Small intestine (tissue), 7 donors: ENCODE measurements at regions not wholly inside any gene's neighbourhood (a gene's known extent, or its start where the extent isn't known, plus 50 kb on each side); places are given as distances from the start of the nearest gene placed in this dataset.
A peak's percentile ranks its signal among the peaks of the same experiment; 100 is the strongest.

Experiments
- DNase-seq, 2 donors: peaks; one replicate each; pipeline versions ENCODE4 v3.0.0 to v3.0.0-alpha.2; 2013
- FAIRE-seq: peaks from 2 replicates; lab custom pipeline; 2012; peaks lifted over from hg19 to GRCh38; lab: Jason Lieb, UNC
- H3K27ac ChIP-seq, 3 donors: one replicate each; pipeline ENCODE4 v1.5.1; 2013; ENCODE audit warnings: low read length in 2 of 3, mild to moderate bottlenecking in 2 of 3, control low read depth in 1 of 3, inconsistent platforms in 1 of 3, low read depth in 1 of 3, moderate library complexity in 1 of 3
- H3K27me3 ChIP-seq, 3 donors: one replicate each; pipeline ENCODE4 v1.6.1; 2013; ENCODE audit warnings: low read length in 3 of 3, inconsistent platforms in 1 of 3; ENCODE audit not compliant: control insufficient read depth in 3 of 3, insufficient read depth in 3 of 3
- H3K36me3 ChIP-seq, 3 donors: one replicate each; pipeline ENCODE4 v1.6.1; 2013; ENCODE audit warnings: low read length in 3 of 3, inconsistent platforms in 1 of 3, low read depth in 1 of 3, mild to moderate bottlenecking in 1 of 3, moderate library complexity in 1 of 3; ENCODE audit not compliant: control insufficient read depth in 3 of 3, insufficient read depth in 2 of 3
- H3K4me1 ChIP-seq, 3 donors: one replicate each; pipeline ENCODE4 v1.6.1; 2013; ENCODE audit warnings: low read length in 2 of 3, inconsistent platforms in 1 of 3, low read depth in 1 of 3, mild to moderate bottlenecking in 1 of 3, moderate library complexity in 1 of 3; ENCODE audit not compliant: control insufficient read depth in 3 of 3, insufficient read depth in 2 of 3
- H3K4me3 ChIP-seq, 3 donors: one replicate each; pipeline ENCODE4 v1.5.1; 2013; ENCODE audit warnings: low read length in 3 of 3, control low read depth in 1 of 3, inconsistent platforms in 1 of 3, low read depth in 1 of 3, mild to moderate bottlenecking in 1 of 3, moderate library complexity in 1 of 3
- H3K9me3 ChIP-seq, 2 donors: one replicate each; pipeline ENCODE4 v1.6.1; 2013; ENCODE audit warnings: low read depth in 1 of 2, low read length in 1 of 2; ENCODE audit not compliant: control insufficient read depth in 2 of 2, insufficient read depth in 1 of 2
- WGBS, 3 donors: extraction: QIAGEN DNeasy Blood & Tissue Kit; methylation state at CpG; one replicate each; pipeline ENCODE4 v1.1.7; 2013; 5-methylcytosine and 5-hydroxymethylcytosine counted together
- donor health status: healthy with polysubstance abuse.
- donor health status: control.
- donor health status: control.
- donor health status: Bipolar disorder and iron deficiency.
- donor health status: healthy.

DNA sequence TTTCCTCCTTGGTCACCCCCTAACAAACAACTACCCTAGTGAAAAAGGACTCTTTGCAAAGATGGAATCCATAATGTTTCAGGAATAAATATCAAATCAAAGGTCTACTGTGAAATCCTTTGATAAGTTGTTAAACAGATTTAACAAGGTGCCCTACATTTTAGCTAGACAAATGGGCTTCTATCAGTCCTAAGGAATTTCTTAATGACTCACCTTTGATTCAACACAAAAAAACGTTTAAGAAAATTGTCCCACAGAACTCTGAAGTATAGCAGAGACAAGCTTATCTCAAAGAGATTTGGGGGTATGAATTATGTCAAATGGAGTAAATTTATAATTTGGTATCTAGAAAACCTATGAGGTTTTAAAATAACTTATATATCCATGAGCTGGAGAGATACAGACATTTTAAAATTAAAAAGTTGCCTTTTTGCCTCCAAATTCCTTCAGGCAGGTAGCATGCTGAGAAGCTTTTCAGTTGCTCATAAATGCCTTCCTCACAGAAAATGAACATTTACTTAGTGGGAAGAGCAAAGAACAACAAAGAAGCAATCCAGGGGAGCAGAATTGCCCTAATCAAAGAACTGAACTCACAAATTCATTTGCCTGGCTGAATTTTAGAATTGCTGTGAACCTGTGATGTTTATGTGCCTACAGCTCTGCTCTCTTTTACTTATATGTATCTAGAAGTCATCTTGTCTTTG is 649.3 kb downstream of the STPG2 start:
- no peak overlapping the region for H3K27ac ChIP-seq
- no peaks in the 10 kb centered on the region for H3K36me3 ChIP-seq
- DNase-seq = no peak
- no peaks in the 10 kb centered on the region for H3K4me1 ChIP-seq
- no peak overlapping the region for H3K4me3 ChIP-seq
- 3 to 32% (median 11%) methylated on average over 1 of the region's 1 CpG for WGBS, 3 donors
- H3K27me3 ChIP-seq = no peaks in the 10 kb centered on the region
- no peak for FAIRE-seq
- H3K9me3 ChIP-seq = no peaks in the 10 kb centered on the region

DNA sequence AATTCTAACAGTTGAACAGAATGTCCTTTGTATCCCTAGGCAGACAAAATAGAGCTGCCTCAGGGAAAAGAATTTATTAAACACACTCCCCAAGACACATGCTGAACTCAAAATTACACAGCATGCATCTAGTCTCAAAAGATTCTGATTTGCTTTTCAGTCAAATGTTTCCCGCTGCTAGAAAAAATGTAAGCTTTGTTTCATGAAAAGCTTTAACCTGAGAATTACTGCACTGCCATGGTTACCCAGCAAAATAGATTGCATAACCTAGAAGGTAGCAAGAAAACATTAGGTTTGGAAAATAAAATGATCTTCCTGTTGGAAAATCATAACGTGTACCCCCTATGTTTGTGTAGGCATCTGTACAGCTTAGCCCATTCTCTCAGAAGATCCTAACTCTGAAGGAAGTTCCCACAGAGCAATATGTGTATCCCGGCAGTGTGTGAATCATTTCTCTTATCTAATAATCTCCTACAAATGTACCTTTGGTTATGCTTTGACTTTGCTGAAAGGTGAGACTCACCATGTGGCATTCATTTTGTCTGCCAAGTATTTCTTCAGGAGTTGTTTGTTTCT is 646.9 kb downstream of the STPG2 start:
- DNase-seq = peak in 1 of 2 donors; percentile 10
- H3K27me3 ChIP-seq = no peaks in the 10 kb centered on the region
- H3K27ac ChIP-seq = no peak overlapping the region
- H3K36me3 ChIP-seq = no peaks in the 10 kb centered on the region
- H3K4me1 ChIP-seq = no peaks in the 10 kb centered on the region
- no peak overlapping the region for H3K4me3 ChIP-seq
- FAIRE-seq = no peak
- no peaks in the 10 kb centered on the region for H3K9me3 ChIP-seq
- 38 to 53% (median 45%) methylated on average over 3 of the region's 3 CpGs for WGBS, 3 donors

DNA sequence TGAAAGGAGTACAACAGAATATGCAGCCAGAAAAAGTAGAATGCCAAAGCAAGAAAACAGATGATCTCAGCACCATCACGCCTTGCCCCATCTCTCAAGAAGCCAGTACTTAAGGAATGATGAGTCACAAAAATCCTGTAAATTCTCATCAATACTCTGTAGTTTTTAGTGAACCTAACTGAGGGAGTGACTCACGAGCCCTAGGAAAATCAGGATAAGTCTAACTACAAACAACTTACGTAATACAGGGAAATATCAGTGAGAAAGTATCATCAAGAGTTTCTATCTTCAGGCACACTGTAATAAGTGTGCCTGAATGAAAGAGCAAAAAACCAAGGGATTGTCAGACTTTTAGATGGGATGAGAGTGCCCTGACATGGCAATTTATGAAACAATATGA is 644.4 kb downstream of the STPG2 start:
- 82 to 86% (median 84%) methylated on average over 3 of the region's 3 CpGs for WGBS, 3 donors
- FAIRE-seq (no peak), DNase-seq (no peak)
- no peak overlapping the region for H3K27ac ChIP-seq
- H3K4me3 ChIP-seq = no peak overlapping the region
- H3K4me1 ChIP-seq = no peaks in the 10 kb centered on the region
- H3K36me3 ChIP-seq = no peaks in the 10 kb centered on the region
- H3K27me3 ChIP-seq = no peaks in the 10 kb centered on the region
- no peaks in the 10 kb centered on the region for H3K9me3 ChIP-seq

DNA sequence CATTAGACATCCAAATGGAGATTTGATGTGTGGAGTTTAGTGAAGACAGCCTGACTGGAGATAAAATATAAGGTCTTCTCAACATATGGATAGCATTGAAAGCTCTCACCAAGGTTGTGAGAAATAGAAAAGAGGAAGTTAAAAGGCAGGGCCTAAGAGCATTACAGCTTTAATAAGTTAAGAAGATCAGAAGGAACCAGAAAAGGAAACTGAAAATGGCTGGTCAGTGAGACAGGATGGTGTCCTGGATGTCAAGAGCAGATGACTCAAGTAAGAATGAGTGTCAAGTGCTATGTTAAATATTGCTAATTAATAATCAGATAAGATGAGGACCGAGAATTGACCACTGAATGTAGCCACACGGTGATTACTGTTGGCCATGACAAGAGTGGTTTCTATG is 642.9 kb downstream of the STPG2 start:
- H3K4me1 ChIP-seq = no peaks in the 10 kb centered on the region
- no peaks in the 10 kb centered on the region for H3K36me3 ChIP-seq
- DNase-seq (no peak), FAIRE-seq (no peak)
- H3K27ac ChIP-seq = no peak overlapping the region
- H3K4me3 ChIP-seq = no peak overlapping the region
- H3K27me3 ChIP-seq = no peaks in the 10 kb centered on the region
- WGBS, 3 donors = 87 to 90% (median 90%) methylated on average over 2 of the region's 2 CpGs
- no peaks in the 10 kb centered on the region for H3K9me3 ChIP-seq

DNA sequence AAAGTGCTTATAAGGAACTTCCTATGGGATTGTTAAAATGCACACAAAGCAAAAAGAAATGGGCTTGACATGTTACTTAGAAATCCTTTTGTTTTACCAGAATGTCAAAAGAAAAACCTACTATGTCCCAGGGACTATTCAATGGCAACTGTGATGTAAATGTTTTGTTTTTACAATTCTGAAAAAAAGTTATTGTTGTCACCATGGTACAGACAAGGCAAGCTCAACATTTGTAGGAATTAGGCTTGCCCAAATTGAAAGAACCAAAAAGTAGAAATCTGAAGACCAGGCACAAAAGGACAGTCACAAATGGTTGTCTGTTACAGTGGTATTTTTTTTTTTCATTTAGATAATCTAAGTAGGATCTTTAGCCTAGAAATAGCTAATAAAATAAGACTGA is 638.6 kb downstream of the STPG2 start:
- H3K4me3 ChIP-seq = no peak overlapping the region
- FAIRE-seq = no peak
- no peak for DNase-seq
- H3K27me3 ChIP-seq = no peaks in the 10 kb centered on the region
- no peaks in the 10 kb centered on the region for H3K9me3 ChIP-seq
- H3K4me1 ChIP-seq = no peaks in the 10 kb centered on the region
- H3K27ac ChIP-seq = no peak overlapping the region
- H3K36me3 ChIP-seq = no peaks in the 10 kb centered on the region

DNA sequence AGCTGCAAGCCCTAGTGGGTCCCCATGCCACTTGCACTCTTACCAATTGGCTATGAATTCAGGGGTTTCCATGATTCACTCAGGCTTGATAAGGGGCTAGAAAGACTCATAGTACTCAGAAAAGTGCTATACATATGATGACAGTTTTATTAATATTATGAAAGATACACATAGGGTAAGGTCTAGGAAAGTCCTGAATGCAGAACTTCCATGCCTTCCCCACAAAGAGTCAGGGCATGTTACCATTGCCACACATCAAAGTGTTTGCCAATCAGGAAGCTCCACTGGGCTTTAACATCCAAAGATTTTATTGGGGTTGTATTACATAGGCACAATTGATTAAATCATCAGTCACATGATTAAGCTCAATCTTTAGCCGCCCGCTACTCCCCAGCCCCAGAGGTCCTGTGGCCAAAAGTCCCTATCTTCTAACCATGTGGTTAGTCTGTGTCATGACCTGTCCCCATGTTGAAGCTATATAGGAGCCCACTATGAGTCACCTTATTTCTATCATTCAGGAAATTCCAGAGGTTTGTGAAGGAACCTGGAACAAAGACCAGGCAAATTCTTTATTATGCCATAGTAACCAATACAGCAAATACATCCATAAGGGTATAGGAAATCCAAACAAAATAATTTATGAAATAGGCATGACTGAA is 635.6 kb downstream of the STPG2 start:
- no peaks in the 10 kb centered on the region for H3K4me1 ChIP-seq
- H3K27me3 ChIP-seq = no peaks in the 10 kb centered on the region
- DNase-seq (no peak), FAIRE-seq (no peak)
- no peak overlapping the region for H3K27ac ChIP-seq
- H3K9me3 ChIP-seq = no peaks in the 10 kb centered on the region
- H3K4me3 ChIP-seq = no peak overlapping the region
- WGBS, 3 donors = 96 to 100% (median 96%) methylated on average over 2 of the region's 2 CpGs
- H3K36me3 ChIP-seq = no peaks in the 10 kb centered on the region
